Astrocyte of the cerebellum (primary cell): ENCODE measurements at regions not wholly inside any gene's neighbourhood (a gene's known extent, or its start where the extent isn't known, plus 50 kb on each side); places are given as distances from the start of the nearest gene placed in this dataset.

Experiments
- DNase-seq: peaks from one replicate; pipeline ENCODE4 v3.0.0-alpha.2; 2011; ENCODE audit warnings: low read depth
- H3K4me3 ChIP-seq: 2 replicates; pipeline ENCODE4 v1.5.1; 2011; ENCODE audit warnings: mild to moderate bottlenecking, low read depth, low read length, moderate library complexity
- in situ Hi-C: cut with HindIII; loops from 2 replicates; pipeline ENCODE4 v1.10.0; 2017; ENCODE audit warnings: low sequenced_read_pairs
- TF ChIP-seq, protein P1 (sequence below): IDR thresholded peaks from 2 replicates; pipeline ENCODE4 v1.5.1; 2012; ENCODE audit warnings: low read length, low read depth, moderate library complexity, mild to moderate bottlenecking; ENCODE audit errors: missing control alignments

DNA sequence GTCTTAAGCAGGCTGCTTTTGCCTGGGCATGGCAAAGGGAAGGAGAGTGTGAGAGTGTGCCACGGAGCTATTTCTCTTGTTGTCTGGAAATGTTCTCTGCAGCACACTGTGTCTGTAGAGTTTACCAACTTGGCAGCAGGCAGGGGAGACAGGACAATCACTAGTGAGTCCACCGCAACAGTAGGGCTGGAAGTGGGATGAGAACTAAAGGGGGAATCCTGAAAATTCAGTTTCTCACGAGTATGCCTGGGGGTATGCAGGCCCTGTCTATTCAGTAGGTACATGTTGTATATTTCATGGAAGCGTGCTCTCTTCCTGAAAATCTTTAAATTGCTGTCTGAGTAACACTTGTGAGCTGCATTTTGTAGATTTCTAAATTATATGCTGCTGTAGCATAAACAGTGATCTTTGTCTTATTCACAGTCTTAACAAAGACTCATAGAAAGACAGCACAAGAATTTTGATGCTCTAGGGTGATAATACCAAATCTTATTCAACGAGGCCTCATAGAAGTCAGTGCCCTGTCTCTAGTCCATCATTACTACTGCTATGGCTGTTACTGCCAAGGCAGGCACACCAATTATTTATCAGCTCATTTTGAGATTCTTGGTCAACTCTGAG, 200.4 kb upstream of the LEF1 start:
- no peak overlapping the region for H3K4me3 ChIP-seq
- TF ChIP-seq, protein P1, sequence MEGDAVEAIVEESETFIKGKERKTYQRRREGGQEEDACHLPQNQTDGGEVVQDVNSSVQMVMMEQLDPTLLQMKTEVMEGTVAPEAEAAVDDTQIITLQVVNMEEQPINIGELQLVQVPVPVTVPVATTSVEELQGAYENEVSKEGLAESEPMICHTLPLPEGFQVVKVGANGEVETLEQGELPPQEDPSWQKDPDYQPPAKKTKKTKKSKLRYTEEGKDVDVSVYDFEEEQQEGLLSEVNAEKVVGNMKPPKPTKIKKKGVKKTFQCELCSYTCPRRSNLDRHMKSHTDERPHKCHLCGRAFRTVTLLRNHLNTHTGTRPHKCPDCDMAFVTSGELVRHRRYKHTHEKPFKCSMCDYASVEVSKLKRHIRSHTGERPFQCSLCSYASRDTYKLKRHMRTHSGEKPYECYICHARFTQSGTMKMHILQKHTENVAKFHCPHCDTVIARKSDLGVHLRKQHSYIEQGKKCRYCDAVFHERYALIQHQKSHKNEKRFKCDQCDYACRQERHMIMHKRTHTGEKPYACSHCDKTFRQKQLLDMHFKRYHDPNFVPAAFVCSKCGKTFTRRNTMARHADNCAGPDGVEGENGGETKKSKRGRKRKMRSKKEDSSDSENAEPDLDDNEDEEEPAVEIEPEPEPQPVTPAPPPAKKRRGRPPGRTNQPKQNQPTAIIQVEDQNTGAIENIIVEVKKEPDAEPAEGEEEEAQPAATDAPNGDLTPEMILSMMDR: no peak
- in situ Hi-C loops: no loop called here
- no peak for DNase-seq

GRCh38 chr4:108367751-108368150, 199.0 kb upstream of the LEF1 start:
- in situ Hi-C loops: no loop called here
- H3K4me3 ChIP-seq: no peak overlapping the region
- DNase-seq: no peak
- TF ChIP-seq, protein P1: no peak

GRCh38 chr4:108366716-108367115, 198.0 kb upstream of the LEF1 start:
- in situ Hi-C loops: no loop called here
- H3K4me3 ChIP-seq: no peak overlapping the region
- DNase-seq: no peak
- TF ChIP-seq, protein P1: no peak

DNA sequence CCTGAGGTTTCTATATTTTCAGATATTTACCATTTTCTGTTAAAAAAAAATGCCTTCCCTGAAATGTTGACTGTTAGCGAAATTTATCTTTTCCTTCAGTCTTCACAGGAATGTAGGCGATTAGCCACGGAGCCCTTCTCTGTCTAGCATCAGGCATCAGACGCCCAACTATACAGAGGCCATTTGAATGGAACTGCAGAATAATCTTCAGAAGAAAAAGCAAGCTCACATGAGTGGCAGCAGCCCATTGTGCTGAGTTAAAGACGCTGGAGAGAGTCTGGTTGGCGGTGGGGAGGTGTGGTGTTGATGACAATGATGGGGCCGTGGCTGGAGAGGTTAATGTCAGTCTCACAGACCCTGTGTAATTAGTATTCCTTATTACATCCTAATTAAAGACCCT, 196.8 kb upstream of the LEF1 start:
- in situ Hi-C loops: no loop called here
- TF ChIP-seq, protein P1: no peak
- no peak for DNase-seq

GRCh38 chr4:108361886-108362285, 193.2 kb upstream of the LEF1 start:
- TF ChIP-seq, protein P1: no peak
- in situ Hi-C loops: no loop called here
- no peak for DNase-seq
- no peak overlapping the region for H3K4me3 ChIP-seq

More for the DNA sequence above, 196.8 kb upstream of the LEF1 start:
- H3K4me3 ChIP-seq: no peak overlapping the region

DNA sequence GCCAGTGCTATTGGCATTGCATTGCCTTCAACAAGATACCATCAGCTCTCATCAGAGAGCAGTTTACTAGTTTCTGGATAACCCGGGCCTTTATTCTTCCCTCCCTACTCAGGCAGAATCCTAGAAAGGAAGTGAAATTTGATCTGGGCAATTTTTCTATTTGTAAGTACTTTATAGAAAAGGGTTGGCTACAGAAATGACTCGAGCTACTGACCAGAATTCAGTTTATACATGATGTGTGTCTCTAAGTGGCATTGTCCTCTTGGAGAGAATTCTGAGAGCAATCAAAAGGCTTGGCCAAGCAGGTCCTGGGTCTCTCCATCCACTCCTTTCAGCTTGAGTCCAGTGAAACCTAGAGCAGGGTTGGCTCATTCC, 192.7 kb upstream of the LEF1 start:
- DNase-seq: no peak
- H3K4me3 ChIP-seq: no peak overlapping the region
- in situ Hi-C loops: no loop called here

More for the DNA sequence above, 192.7 kb upstream of the LEF1 start:
- TF ChIP-seq, protein P1: no peak
